K562 (cell line): ENCODE measurements at regions not wholly inside any gene's neighbourhood (a gene's known extent, or its start where the extent isn't known, plus 50 kb on each side); places are given as distances from the start of the nearest gene placed in this dataset.
A peak's percentile ranks its signal among the peaks of the same experiment; 100 is the strongest.

Source experiments
- MCM2 ChIP-seq: fragments of 450-650 bp; IDR thresholded peaks from 2 replicates; pipeline ENCODE4 v1.6.1; 2017; ENCODE audit warnings: low read depth, mild to moderate bottlenecking
- NFE2 ChIP-seq: IDR thresholded peaks from 2 replicates; pipeline ENCODE4 v1.6.1; 2014; ENCODE audit warnings: antibody characterized with exemption, low read depth
- POLR2B ChIP-seq: fragments of 450-650 bp; IDR thresholded peaks from 2 replicates; pipeline ENCODE4 v1.6.1; 2018; ENCODE audit warnings: low read depth; ENCODE audit not compliant: partially characterized antibody
- THRAP3 ChIP-seq: fragments of 450-650 bp; IDR thresholded peaks from 2 replicates; pipeline ENCODE4 v1.6.1; 2016; ENCODE audit warnings: mild to moderate bottlenecking, inconsistent platforms, borderline replicate concordance
- ZFX ChIP-seq: sonication (generic); formaldehyde crosslinking; IDR thresholded peaks from 2 replicates; pipeline ENCODE4 v1.8.0; 2022; ENCODE audit warnings: mild to moderate bottlenecking, missing genetic modification reagents, moderate library complexity
- TF ChIP-seq, protein P1 (sequence below): fragments of 200-600 bp; sonication (generic); IDR thresholded peaks from one replicate; pipeline ENCODE4 v1.6.1; 2012; ENCODE audit warnings: mild to moderate bottlenecking, low read depth, low read length, inconsistent platforms
- TF ChIP-seq, protein P2 (sequence below), 3 experiments: fragments of 200-800 bp in 1 of 3; fragments of 250-450 bp in 1 of 3; fragments of 450-650 bp in 1 of 3; sonication (Bioruptor Pico) in 1 of 3; sonication (Bioruptor generic) in 1 of 3; formaldehyde crosslinking in 1 of 3; IDR thresholded peaks; 2 replicates each; pipeline versions ENCODE4 v1.6.1 to v1.8.0; 2016 to 2022; ENCODE audit warnings: mild to moderate bottlenecking in 2 of 3, missing genetic modification characterization in 2 of 3, missing compliant biosample characterization in 1 of 3, moderate library complexity in 1 of 3
- TF ChIP-seq, protein P3 (sequence below): fragments of 450-650 bp; IDR thresholded peaks from 2 replicates; pipeline ENCODE4 v1.6.1; 2016; ENCODE audit warnings: low read depth, mild to moderate bottlenecking, moderate library complexity

DNA sequence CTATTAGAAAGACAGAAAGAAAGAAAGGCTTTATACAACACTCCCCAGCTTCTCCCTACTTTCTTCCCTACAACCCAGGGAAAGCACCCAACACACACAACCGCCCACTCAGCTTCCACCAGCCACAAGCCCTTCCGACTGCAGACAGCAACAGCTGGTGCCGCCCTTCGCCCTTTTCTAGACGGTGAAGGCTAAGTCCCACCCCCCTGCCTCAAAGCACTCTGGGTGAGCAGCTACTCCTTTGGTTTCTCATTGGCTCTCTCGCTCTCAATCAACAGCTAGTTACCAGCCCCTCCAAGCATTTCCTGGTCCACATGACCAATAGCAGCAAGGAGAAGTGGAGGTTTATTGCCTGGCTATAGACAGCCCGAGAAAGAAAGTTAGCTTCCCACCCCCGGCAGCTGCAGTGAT, 230.1 kb upstream of the MOCS1 start (continued):
- TF ChIP-seq, protein P1, sequence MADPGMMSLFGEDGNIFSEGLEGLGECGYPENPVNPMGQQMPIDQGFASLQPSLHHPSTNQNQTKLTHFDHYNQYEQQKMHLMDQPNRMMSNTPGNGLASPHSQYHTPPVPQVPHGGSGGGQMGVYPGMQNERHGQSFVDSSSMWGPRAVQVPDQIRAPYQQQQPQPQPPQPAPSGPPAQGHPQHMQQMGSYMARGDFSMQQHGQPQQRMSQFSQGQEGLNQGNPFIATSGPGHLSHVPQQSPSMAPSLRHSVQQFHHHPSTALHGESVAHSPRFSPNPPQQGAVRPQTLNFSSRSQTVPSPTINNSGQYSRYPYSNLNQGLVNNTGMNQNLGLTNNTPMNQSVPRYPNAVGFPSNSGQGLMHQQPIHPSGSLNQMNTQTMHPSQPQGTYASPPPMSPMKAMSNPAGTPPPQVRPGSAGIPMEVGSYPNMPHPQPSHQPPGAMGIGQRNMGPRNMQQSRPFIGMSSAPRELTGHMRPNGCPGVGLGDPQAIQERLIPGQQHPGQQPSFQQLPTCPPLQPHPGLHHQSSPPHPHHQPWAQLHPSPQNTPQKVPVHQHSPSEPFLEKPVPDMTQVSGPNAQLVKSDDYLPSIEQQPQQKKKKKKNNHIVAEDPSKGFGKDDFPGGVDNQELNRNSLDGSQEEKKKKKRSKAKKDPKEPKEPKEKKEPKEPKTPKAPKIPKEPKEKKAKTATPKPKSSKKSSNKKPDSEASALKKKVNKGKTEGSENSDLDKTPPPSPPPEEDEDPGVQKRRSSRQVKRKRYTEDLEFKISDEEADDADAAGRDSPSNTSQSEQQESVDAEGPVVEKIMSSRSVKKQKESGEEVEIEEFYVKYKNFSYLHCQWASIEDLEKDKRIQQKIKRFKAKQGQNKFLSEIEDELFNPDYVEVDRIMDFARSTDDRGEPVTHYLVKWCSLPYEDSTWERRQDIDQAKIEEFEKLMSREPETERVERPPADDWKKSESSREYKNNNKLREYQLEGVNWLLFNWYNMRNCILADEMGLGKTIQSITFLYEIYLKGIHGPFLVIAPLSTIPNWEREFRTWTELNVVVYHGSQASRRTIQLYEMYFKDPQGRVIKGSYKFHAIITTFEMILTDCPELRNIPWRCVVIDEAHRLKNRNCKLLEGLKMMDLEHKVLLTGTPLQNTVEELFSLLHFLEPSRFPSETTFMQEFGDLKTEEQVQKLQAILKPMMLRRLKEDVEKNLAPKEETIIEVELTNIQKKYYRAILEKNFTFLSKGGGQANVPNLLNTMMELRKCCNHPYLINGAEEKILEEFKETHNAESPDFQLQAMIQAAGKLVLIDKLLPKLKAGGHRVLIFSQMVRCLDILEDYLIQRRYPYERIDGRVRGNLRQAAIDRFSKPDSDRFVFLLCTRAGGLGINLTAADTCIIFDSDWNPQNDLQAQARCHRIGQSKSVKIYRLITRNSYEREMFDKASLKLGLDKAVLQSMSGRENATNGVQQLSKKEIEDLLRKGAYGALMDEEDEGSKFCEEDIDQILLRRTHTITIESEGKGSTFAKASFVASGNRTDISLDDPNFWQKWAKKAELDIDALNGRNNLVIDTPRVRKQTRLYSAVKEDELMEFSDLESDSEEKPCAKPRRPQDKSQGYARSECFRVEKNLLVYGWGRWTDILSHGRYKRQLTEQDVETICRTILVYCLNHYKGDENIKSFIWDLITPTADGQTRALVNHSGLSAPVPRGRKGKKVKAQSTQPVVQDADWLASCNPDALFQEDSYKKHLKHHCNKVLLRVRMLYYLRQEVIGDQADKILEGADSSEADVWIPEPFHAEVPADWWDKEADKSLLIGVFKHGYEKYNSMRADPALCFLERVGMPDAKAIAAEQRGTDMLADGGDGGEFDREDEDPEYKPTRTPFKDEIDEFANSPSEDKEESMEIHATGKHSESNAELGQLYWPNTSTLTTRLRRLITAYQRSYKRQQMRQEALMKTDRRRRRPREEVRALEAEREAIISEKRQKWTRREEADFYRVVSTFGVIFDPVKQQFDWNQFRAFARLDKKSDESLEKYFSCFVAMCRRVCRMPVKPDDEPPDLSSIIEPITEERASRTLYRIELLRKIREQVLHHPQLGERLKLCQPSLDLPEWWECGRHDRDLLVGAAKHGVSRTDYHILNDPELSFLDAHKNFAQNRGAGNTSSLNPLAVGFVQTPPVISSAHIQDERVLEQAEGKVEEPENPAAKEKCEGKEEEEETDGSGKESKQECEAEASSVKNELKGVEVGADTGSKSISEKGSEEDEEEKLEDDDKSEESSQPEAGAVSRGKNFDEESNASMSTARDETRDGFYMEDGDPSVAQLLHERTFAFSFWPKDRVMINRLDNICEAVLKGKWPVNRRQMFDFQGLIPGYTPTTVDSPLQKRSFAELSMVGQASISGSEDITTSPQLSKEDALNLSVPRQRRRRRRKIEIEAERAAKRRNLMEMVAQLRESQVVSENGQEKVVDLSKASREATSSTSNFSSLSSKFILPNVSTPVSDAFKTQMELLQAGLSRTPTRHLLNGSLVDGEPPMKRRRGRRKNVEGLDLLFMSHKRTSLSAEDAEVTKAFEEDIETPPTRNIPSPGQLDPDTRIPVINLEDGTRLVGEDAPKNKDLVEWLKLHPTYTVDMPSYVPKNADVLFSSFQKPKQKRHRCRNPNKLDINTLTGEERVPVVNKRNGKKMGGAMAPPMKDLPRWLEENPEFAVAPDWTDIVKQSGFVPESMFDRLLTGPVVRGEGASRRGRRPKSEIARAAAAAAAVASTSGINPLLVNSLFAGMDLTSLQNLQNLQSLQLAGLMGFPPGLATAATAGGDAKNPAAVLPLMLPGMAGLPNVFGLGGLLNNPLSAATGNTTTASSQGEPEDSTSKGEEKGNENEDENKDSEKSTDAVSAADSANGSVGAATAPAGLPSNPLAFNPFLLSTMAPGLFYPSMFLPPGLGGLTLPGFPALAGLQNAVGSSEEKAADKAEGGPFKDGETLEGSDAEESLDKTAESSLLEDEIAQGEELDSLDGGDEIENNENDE, result no peak
- TF ChIP-seq, protein P2, sequence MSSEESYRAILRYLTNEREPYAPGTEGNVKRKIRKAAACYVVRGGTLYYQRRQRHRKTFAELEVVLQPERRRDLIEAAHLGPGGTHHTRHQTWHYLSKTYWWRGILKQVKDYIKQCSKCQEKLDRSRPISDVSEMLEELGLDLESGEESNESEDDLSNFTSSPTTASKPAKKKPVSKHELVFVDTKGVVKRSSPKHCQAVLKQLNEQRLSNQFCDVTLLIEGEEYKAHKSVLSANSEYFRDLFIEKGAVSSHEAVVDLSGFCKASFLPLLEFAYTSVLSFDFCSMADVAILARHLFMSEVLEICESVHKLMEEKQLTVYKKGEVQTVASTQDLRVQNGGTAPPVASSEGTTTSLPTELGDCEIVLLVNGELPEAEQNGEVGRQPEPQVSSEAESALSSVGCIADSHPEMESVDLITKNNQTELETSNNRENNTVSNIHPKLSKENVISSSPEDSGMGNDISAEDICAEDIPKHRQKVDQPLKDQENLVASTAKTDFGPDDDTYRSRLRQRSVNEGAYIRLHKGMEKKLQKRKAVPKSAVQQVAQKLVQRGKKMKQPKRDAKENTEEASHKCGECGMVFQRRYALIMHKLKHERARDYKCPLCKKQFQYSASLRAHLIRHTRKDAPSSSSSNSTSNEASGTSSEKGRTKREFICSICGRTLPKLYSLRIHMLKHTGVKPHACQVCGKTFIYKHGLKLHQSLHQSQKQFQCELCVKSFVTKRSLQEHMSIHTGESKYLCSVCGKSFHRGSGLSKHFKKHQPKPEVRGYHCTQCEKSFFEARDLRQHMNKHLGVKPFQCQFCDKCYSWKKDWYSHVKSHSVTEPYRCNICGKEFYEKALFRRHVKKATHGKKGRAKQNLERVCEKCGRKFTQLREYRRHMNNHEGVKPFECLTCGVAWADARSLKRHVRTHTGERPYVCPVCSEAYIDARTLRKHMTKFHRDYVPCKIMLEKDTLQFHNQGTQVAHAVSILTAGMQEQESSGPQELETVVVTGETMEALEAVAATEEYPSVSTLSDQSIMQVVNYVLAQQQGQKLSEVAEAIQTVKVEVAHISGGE (CRISPR knock-in tag; IDR thresholded peaks at IDR 0.05), result 0 out of 6 replicates have a peak, but pooled peaks of 1 of the 3 experiments have one; percentile 23
- TF ChIP-seq POLR2B (peak; percentile 97), THRAP3 (no peak), NFE2 (no peak), MCM2 (no peak), ZFX (CRISPR knock-in tag) (no peak)
- TF ChIP-seq, protein P3, sequence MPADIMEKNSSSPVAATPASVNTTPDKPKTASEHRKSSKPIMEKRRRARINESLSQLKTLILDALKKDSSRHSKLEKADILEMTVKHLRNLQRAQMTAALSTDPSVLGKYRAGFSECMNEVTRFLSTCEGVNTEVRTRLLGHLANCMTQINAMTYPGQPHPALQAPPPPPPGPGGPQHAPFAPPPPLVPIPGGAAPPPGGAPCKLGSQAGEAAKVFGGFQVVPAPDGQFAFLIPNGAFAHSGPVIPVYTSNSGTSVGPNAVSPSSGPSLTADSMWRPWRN, result no peak
- TF ChIP-seq, all 486 proteins: peak for 84
